Inflammatory macrophage treated with lipopolysaccharide for 1 hour (primary cell): ENCODE measurements at regions not wholly inside any gene's neighbourhood (a gene's known extent, or its start where the extent isn't known, plus 50 kb on each side); places are given as distances from the start of the nearest gene placed in this dataset.

Experiments
- DNase-seq, 2 donors: peaks; one replicate each; pipeline ENCODE4 v3.0.0-alpha.2; 2020 to 2022

DNA sequence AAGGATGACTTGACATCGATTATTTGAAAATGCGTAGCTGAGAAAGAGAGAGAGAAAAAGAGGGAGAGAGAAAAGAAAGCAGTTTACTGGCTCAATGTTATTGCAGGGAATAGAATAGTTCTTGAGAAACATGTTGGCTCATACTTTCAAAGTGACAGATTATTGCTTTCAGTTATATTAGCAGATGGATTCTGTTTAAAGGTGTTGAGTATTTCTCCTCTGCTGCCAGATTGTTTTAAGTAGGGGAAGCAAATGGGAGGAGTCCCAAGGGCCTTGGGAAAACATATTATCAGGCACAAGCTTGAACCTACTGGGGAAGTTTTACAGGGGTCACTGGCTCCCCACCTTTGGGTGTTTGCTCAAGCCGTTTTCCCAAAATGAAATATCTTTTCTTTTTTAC lies 203.8 kb upstream of the SRRM4 start:
- no peak for DNase-seq

DNA sequence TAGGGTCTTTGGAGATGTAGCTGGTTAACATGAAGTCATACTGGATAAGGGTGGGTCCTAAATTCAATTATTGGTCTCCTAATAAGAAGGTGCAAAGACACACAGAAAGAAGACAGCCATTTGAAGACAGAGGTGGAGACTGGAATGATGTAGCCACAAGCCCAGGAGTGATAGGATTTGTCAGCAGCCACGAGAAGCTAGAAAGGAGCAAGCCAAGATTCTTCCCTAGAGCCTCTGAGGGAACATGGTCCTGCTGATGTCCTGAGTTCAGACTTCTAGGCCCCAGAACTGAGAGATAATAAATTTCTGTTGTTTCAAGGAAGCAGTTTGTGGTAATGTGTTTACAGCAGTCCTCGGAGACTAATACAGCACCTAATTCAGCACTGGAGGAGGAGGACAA lies 203.3 kb upstream of the SRRM4 start:
- no peak for DNase-seq

DNA sequence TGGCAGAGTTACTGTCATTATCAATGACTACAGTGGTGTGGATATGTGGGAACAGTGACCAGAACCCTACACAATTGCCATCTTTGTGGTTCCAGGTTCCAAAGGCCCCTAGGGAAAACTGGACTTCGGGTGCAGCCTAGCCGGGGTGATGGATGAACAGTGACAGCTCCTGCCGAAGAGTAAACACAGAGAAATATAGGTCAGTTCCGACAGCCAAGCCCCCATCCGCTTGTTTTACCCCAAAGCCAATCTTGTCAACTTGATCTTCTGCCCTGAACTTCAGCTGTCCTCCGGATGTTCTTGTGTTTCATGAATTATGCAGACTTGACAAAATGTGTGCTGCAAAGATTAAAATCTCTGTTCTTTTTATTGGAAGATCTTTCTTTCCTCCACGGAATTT lies 200.4 kb upstream of the SRRM4 start:
- no peak for DNase-seq

DNA sequence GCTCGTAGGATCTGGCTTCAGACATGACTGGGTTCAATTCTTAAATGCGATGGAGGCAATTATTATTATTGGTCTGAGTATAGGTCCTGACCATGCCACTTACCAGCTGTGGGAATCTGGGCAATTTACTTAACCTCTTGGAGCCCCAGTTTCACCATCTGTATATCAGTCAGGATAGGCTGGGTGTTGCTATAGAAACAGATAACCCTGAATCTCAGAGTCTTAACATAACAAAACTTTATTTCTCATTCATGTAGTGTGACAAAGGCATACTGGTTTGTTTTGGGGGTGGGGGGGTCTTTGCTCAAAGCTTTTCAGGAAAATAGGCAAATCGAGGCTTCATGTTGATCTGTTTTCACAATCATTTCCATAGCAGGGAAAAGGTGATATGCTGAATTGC lies 199.6 kb upstream of the SRRM4 start:
- no peak for DNase-seq

DNA sequence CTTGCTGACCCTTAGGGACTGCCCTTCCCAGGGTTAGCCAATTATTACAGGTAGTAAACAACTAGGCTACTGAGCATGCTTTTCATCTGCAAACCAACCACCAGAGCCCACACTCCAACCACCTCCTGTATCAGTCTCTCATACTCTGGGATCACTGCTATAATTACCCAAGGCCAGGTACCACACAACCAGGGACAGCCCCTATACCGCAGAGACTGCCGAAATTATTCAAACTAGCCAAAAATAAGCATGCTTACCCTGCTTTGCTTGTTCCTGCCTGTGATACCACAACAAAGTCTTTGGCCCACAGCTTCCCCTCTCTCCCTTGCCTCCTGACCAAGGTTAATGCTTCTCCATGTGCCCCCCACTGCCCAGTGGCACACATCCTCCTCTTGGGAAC lies 197.6 kb upstream of the SRRM4 start:
- DNase-seq = no peak

DNA sequence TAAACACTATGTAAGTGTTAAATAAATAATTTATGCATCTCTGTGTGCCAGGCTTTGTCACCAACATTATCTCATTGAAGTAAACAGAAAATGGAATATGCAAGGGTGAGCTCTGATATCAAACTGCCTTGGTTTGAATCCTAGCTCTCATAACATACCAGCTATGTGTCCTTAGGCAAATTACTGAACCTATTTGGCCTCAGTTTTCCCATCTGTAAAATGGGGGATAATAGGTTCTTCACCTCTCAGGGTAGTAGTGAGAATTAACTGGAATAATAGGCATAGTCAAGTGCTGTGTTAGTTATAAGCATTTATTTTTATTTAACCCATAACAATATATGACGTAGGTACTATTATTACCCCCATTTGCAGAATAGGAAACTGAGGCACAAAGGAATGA lies 190.8 kb upstream of the SRRM4 start:
- no peak for DNase-seq

DNA sequence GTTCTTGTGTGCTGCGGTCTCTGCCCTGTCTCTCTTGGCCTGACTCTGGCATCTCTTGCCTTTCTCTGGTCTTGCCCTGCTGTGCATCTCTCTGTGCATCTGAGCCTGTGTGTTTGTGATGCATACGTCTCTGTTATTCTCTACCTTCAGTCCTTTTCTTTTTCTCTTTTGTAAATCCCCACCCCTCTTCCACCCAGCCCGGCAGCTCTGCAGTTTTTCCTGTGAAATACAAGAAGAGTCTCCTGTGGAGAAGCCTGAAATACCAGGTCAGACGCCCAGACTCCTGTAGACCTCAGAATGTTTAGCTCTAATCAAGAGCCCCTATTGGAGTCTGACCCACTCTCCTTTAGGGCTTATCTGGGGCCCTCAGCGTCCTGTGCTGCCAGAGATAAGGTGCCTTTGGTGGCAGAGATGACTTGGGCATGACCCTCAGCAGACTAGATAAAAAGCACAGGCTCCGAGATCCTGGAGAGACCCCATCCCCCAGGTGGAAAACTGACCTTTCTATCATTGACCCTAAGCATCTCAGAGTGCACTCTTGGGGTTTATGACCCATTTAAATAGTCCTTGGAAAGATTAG lies 167.5 kb upstream of the SRRM4 start:
- DNase-seq = no peak

DNA sequence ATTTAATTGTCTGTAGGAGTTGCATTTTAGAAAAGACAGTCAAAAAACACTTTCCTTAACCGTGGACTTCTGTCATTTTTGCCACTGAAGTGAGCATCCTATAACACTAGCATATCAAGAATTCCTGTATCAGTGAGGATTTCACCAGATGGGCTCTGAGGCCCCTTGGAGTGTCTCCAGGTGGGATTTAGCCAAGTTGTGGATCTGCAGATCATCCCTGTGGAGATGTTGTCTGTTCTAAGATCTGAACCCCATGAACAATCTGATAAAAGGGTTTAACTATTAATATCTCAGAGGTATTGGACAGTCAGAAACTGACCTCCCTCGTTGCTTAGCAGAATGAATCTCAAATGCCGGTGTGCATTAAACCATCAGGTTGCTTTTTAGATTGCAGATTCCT lies 165.0 kb upstream of the SRRM4 start:
- no peak for DNase-seq

DNA sequence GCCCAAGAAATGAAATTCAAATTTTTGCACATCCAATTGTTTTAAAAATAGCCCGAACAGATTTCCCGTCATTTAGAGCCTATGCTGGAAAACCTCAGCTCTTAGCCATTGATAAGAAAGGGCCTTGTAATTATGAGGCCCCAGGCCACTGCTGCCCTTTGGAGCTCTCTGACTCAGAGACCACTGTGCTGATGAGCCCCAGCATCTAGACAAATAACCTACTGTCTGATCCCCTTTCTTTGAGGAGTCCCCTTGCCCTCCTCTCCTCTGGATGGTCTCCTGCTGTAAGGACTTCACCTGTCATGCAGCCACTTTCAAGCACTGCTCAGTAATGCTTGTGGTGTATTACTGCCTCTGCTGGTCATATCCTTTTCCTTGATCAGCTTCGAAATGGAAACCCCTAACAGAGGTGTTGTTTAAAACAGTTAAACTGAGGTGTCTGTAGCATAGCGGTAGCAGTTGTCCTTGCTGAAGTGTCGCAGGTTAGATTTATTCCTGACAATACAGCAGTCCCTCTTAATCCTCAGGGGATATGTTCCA lies 159.9 kb upstream of the SRRM4 start:
- no peak for DNase-seq

DNA sequence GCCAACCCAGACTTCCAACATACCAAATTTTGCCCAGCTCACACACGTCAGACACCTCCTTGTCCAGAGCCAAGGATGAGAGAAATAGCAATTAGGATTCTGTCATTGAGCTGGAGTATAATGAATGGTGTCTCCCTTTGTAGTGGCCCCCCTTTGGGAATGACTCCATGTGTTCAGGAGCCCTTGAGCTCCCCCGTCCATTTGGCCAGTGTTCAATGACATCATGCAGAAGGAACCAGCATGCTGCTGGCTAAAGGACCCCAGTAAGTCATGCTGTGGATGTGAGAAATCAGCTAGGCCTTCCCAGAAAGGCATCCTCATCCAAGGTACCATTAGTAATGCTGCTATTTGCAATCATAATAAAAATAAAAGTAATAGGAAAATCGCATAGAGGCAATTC lies 158.8 kb upstream of the SRRM4 start:
- no peak for DNase-seq

DNA sequence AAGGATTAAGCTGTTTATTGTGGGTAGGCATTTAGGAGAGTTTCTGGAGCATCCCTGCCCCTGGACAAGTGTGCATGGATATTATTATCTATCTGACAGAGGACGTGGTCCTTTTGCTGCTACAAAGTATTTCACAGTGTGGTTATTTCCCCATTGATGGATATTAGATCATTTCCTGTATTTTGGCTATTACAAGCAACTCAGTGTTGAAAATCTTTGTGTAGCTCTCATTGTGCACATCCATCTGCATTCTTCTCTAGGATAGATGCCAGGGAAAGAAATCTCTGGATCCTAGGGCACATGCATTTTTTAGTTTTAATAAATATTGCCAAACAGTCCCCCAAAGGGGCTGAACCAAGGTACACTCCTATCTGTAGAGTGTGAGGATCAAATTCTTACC lies 154.3 kb upstream of the SRRM4 start:
- no peak for DNase-seq

DNA sequence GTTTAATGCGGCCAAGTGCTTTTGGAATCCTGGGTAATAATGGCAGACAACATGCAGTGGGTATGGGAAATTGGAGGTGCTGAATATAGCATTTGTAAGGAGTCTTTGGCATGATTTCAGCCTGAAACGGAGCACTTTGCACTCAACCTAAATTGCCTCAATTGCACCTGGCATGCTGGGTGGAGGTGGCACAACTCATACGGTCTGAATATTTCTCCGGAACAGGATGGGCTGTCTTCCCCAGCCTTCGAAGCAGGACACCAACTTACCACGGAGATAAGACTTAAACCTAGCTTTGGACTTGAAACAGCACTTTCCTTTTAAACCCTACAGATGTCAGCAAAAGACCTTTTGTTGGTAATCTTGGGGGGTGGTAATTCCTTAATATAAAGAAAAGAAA lies 153.7 kb upstream of the SRRM4 start:
- no peak for DNase-seq

DNA sequence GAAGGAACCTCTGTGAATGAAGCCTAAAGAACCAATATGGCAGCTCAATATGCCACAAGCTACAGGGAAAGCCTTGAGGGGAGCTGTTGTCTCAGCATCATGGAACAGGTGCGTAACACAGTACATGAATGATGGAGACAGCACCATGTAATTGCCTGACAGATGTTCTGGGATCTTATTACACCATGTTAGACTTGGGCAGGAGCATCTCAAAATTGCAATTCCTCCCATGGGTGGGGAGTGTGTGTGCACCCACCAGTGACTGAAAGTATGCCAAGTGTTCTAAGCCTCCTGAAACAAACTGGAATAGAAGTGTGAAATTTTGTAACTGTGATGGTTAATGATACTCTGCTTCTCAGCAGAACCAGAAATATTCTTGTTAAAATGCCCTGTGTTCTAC lies 151.0 kb upstream of the SRRM4 start:
- no peak for DNase-seq

DNA sequence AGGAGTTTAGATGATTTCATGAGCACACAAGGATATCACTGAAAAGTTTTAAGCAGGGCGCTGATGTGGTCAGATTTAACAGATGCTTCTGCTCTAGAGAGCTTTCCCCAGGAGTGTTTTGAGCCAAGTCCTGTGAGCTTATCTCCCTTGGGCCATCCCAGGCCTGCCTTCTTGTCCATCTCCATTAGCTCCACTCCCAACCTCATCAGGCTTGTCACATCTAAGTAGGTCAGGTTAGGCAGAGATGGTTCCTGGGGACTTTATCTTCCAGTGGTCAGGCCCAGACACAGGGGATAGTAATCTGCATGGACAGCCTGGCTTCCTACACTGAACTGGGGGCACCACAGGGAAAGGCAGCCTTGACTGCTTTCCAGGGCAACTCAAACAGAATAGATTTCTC lies 145.4 kb upstream of the SRRM4 start:
- DNase-seq = no peak

DNA sequence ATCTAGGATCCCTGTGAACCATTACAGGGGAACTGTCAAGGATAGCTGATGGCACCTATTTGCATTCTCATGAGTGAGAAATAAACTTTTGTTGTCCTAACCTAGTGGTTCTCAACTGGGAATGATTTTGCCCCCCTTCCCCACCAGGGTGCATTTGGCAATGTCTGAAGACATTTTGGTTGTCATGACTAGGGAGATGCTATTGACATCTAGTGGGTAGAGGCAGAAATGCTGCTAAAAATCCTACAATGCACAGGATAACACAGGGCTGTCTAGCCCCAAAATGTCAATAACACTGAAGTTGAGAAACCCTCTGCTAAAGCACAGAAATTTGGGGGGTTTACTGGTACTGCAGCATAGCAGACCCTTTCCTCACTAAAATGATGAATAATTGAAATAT lies 140.9 kb upstream of the SRRM4 start:
- no peak for DNase-seq

DNA sequence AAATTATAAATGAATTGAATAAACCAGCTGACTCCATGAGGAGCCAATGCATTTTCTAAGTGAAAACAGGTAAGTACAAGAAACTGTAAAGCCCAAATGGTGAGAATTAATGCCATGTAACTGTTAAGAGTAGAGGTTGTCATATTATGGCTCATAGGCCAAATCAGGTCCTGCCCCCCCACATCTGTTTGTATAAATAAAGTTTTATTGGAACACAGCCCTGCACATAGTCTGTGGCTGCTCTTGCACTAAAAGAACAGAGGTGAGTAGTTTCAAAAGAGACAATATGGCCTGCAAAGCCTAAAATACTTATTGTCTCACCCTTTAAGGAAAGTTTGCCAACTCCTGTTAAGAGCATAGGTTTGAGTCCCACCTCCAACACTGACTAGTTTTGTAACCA lies 140.5 kb upstream of the SRRM4 start:
- no peak for DNase-seq

DNA sequence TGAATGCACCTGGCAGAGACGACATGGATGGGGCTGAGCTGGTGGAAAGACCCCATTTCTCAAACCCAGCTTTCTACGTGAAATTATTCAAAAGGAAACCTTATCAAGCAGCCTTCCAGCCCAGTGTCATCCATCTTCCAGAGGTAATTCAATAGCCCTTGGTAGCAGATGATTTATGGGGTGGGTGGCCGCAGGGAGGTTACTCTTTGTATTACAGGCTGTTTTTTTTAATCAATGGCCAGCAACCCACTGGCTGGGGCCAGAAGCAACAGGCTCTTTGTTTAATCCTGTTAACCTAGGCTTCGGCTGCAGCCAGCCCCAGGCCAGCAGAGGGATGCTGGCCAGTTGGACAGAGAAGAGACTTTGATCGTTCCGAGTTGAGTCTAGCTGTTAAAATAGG lies 139.8 kb upstream of the SRRM4 start:
- no peak for DNase-seq

DNA sequence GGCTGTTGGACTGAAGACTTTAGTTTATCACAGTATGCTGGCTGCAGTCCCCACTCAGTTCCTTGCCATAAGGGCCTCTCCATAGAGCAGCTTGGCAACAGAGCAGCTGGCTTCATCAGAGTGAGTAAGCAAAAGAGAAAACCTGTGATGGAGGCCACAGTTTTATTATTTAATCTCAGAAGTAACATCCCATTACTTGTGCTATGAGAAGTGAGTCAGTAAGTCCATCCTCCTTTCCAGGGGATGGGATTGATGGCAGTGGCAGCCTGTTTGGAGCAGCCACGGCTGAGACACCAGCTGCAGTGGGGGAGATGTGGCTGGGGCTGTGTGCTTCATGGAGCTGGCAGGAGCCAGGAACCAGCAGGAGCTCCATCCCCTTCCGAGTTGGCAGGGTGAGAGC lies 138.5 kb upstream of the SRRM4 start:
- DNase-seq = no peak

DNA sequence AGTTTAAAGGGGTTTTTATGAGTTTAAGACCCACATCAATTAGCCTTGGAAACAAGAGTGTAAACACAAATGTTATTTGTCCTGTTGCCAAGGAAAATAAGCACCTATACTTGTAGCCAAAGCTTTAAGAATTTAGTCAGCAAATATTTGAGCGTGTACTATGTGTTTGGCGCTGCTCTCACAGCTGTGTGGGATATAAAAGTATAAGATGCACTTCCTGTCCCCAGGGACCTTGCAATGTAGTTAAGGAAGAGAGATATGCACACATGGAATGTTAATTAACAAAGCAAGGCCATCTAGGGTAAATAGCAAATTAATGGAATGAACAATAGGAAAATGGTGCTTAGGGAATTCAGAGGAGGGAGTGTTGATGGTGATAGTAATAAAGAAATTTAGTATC lies 134.9 kb upstream of the SRRM4 start:
- DNase-seq = no peak

DNA sequence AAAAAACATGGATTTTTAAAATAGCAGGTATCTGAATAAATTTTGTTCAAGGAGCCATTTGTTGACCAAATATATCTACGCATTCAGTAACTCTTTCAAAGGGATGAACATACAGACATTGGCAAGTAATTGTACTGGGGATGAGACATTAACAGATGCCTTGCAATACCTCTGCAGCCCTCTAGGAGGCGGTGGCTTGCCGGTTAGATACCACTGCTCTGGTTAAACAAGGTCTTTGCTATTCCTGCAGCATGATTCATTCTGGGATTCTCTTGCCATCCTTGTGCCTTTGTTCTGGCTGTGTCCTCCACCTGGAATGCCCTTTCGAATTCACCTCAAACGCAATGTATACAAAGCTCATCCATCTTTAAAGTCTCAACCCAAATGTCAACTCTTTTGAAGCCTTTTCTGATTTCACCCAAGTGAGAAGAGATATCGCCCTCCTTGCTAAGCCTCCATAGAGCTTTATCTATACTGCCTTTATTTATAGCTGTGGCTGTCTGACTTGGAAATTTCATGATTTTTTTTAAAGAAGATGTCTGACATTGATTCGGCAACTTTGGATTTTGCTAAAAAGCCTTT lies 131.0 kb upstream of the SRRM4 start:
- peak in 1 of 2 donors; percentile 25 for DNase-seq

DNA sequence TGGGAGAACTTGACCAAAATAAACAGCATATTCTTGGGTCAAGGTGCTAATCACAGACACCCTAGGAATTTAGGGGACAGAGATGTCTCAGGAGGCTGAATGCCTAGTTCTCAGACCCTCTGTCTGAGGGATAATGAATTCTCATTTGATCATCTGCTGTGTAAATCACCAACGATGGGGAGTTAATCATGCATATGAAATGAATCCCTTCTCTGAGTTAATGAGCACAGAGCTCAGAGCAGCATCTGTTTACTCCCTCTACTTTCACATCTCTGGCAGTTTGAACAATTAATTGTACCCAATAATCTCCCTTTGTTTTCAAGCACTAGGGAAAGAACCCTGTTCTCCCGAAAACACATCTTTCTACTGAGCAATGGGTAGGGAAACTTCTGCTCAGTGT lies 129.4 kb upstream of the SRRM4 start:
- no peak for DNase-seq

DNA sequence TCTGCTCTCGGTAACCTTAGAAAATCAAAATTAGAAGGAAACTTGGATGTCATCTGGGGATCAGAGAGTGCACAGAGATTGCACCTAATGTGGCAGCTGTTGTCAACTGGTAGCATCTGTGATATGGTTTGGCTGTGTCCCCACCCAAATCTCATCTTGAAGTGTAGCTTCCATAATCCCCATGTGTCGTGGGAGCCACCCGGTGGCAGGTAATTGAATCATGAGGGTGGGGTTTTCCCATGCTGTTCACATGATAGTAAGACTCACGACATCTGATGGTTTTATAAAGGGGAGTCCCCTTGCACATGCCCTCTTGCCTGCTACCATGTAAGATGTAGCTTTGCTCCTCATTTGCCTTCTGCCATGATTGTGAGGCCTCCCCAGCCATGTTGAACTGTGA lies 127.7 kb upstream of the SRRM4 start:
- DNase-seq = no peak

DNA sequence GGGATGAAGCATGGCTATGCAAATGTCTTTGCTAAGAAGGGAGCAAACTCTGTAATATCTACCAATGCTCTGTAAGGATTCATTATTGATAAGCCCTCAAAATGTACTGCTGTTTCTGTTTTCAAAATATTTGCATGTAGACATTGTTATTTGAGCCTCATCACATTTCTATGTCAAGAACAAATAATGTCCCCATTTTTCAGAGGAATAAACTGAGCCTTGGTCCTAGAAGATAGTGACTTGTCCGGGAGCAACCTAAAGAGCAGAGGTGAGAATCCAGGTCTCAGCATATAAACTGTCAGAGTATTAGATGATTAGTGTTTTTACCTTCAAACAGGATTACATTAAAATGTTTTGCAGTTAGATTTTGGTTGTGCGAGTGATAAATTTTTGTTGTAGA lies 125.5 kb upstream of the SRRM4 start:
- no peak for DNase-seq

DNA sequence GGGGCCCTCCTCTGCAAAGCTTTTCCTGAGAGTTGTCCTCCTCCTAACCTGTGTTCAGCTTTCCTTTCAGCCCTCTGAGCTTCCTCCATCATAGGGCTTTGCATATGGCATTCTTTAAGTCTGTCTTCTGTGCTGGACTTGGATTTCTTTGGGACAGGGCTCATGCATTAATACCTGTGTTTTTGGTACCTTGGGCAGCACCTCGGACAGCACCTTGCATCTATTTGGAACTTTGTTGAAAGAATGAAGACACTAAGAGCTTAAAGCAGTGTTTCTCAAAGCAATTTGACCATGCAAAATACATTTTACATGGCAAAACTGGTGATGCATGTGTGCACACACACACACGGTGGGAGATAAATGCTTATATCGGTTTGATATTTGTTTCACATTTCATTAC lies 115.0 kb upstream of the SRRM4 start:
- no peak for DNase-seq

DNA sequence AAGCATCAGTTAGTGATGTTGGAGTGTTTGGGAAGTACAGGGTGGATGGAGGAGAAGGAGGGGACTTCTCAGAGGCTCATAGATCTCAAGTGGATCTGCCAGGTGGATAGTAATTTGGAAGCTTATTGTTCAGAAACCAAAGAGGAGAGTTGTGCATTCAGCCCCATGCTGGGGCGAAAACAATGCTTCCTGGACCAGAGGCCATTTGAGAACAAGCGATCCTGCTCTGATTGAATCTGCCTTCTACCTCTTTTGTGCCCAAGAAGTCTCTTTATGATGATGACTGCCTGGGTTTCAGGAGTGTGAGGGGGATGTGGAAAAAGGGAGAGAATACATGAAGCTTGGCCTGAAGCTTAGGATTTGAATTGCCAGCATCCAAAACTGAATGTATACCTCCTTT lies 110.8 kb upstream of the SRRM4 start:
- no peak for DNase-seq
